Chondrocyte (in vitro differentiated cells): ENCODE measurements at regions not wholly inside any gene's neighbourhood (a gene's known extent, or its start where the extent isn't known, plus 50 kb on each side); places are given as distances from the start of the nearest gene placed in this dataset.

Experiments used
- DNase-seq: peaks from one replicate; pipeline ENCODE4 v3.0.0; 2021; ENCODE audit warnings: mixed read lengths, low spot score
- H3K27ac Mint-ChIP-seq: one replicate; pipeline ENCODE4 v1.8.0; 2021; ENCODE audit warnings: mild to moderate bottlenecking, moderate library complexity, mixed read lengths; ENCODE audit not compliant: unreplicated experiment
- H3K27me3 Mint-ChIP-seq: 2 replicates; pipeline ENCODE4 v1.8.0; 2021; ENCODE audit warnings: low read depth, mixed read lengths
- H3K36me3 Mint-ChIP-seq: 2 replicates; pipeline ENCODE4 v1.8.0; 2021; ENCODE audit warnings: low read depth, mixed read lengths
- H3K4me1 Mint-ChIP-seq: 2 replicates; pipeline ENCODE4 v1.8.0; 2021; ENCODE audit warnings: low read depth, mild to moderate bottlenecking, mixed read lengths
- H3K4me3 Mint-ChIP-seq: one replicate; pipeline ENCODE4 v1.8.0; 2021; ENCODE audit warnings: mild to moderate bottlenecking, moderate library complexity, mixed read lengths; ENCODE audit not compliant: unreplicated experiment
- H3K9me3 Mint-ChIP-seq: 2 replicates; pipeline ENCODE4 v1.8.0; 2021; ENCODE audit warnings: low read depth, mixed read lengths
- CTCF ChIP-seq: fragments of 200-600 bp; sonication (generic); IDR thresholded peaks from 2 replicates; pipeline ENCODE4 v1.5.0; 2021; ENCODE audit warnings: antibody characterized with exemption, mild to moderate bottlenecking, moderate library complexity

GRCh38 chr7:24082826-24083225, 201.2 kb upstream of the NPY start:
- Mint-ChIP-seq H3K36me3 (no peaks in the 10 kb centered on the region), H3K4me3 (no peak overlapping the region), H3K4me1 (no peaks in the 10 kb centered on the region), H3K9me3 (peaks cover 7% of the 10 kb centered on the region), H3K27me3 (peaks cover 1% of the 10 kb centered on the region), H3K27ac (no peak overlapping the region)
- no peak for DNase-seq
- TF ChIP-seq CTCF = no peak

DNA sequence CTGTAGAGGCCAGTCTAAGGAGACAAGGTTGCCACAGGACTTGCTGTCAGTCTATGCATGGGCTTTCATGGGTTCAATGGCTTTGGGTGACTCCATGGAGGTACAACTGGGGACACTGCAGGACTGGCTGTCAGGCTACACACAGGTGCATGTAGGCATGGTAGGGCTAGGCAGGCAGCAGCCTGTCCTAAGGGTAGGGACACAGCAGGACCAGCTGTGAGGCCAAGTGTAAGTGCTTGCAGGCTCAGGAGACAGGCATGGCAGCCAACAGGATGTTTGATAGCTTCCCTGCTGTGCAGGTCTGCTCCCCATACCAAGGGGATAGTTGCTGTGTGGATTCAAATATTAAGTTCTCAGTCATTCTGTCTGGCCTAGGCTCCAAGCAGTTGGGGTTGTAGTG, 181.0 kb upstream of the NPY start:
- no peaks in the 10 kb centered on the region for H3K36me3 Mint-ChIP-seq
- H3K4me3 Mint-ChIP-seq = no peak overlapping the region
- no peak for DNase-seq
- no peaks in the 10 kb centered on the region for H3K4me1 Mint-ChIP-seq
- no peak overlapping the region for H3K27ac Mint-ChIP-seq
- peaks cover 9% of the 10 kb centered on the region for H3K9me3 Mint-ChIP-seq
- TF ChIP-seq CTCF = no peak
- H3K27me3 Mint-ChIP-seq = no peaks in the 10 kb centered on the region

DNA sequence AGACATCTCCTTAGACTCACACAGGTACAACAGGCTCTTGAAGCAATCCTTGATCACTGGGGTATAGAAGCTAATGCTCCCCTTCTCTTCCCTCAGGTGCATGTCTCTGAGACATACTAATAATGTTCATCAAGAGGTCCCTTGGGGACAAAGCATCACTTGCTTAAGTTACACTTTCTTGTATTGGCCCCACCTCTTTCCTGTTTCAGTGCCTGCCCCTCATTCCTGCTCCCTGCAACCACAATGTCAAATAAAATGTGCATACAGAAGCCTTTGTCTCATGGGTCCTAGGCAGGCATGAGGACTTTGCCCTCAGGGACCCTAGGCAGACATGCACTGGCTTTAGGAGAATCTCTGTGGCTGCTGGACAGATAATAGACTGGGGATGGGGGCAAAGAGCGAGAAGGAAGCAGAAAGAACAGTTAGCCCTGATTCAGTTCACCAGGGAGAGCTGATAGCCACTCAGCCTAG, 175.0 kb upstream of the NPY start:
- Mint-ChIP-seq H3K9me3 (no peaks in the 10 kb centered on the region), H3K27ac (no peak overlapping the region), H3K4me1 (no peaks in the 10 kb centered on the region), H3K4me3 (no peak overlapping the region), H3K27me3 (peaks cover 1% of the 10 kb centered on the region), H3K36me3 (no peaks in the 10 kb centered on the region)
- TF ChIP-seq CTCF = no peak
- DNase-seq = no peak

GRCh38 chr7:24110056-24110455, 173.9 kb upstream of the NPY start:
- Mint-ChIP-seq H3K9me3 (no peaks in the 10 kb centered on the region), H3K36me3 (no peaks in the 10 kb centered on the region), H3K27me3 (peaks cover 1% of the 10 kb centered on the region), H3K27ac (no peak overlapping the region), H3K4me1 (no peaks in the 10 kb centered on the region), H3K4me3 (no peak overlapping the region)
- DNase-seq = no peak
- no peak for TF ChIP-seq CTCF

DNA sequence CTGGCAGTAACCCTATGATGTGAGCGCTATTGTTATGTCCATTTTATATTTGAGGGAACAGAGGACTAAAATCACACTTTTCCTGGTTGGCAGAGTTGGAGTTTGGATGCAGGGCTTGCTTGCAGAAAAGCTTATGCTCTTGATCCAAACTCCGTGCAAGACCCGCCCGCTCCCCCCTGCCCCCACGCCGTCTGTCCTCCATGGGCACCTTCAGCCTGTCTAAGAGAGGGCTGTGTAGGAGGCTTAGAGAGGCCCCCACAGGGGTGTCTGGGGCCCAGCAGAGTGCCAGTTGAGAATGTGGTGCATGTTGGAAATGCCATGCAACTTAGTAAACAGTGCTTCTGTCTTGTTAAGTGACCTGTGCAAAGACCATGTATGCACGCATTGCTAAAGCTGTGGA, 170.5 kb upstream of the NPY start:
- Mint-ChIP-seq H3K27ac (no peak overlapping the region), H3K27me3 (peaks cover 4% of the 10 kb centered on the region), H3K4me3 (no peak overlapping the region), H3K9me3 (no peaks in the 10 kb centered on the region), H3K36me3 (no peaks in the 10 kb centered on the region), H3K4me1 (no peaks in the 10 kb centered on the region)
- DNase-seq = no peak
- no peak for TF ChIP-seq CTCF
